AG04450 (cell line): ENCODE measurements at regions not wholly inside any gene's neighbourhood (a gene's known extent, or its start where the extent isn't known, plus 50 kb on each side); places are given as distances from the start of the nearest gene placed in this dataset.

Experiments used
- CTCF ChIA-PET: fragments of 300-600, 350-600 bp; formaldehyde crosslinking; extraction: SDS; loops from one replicate; lab custom pipeline; 2022; ENCODE audit warnings: antibody characterized with exemption, inconsistent platforms; lab: Charles Lee
- POLR2A ChIA-PET: fragments of 350-600 bp; formaldehyde crosslinking; extraction: SDS; loops from one replicate; lab custom pipeline; 2021; ENCODE audit warnings: antibody characterized with exemption, inconsistent platforms; lab: Yijun Ruan, JAX
- DNase-seq: peaks from one replicate; pipeline ENCODE4 v3.0.0-alpha.2; 2011; ENCODE audit warnings: low read depth, low spot score
- H3K27ac ChIP-seq: one replicate; pipeline ENCODE4 v1.5.1; 2012; ENCODE audit warnings: low read depth, low read length, control low read depth
- H3K27me3 ChIP-seq: one replicate; pipeline ENCODE4 v1.6.0; 2012; ENCODE audit warnings: low read length; ENCODE audit not compliant: control insufficient read depth, insufficient read depth
- H3K4me3 ChIP-seq: 2 replicates; pipeline ENCODE4 v1.5.1; 2011; ENCODE audit warnings: mild to moderate bottlenecking, low read depth, low read length, control low read depth
- H3K9me3 ChIP-seq: 2 replicates; pipeline ENCODE4 v1.5.1; 2012; ENCODE audit warnings: low read length; ENCODE audit not compliant: control insufficient read depth, insufficient read depth
- TF ChIP-seq, protein P1 (sequence below): IDR thresholded peaks from 2 replicates; pipeline ENCODE4 v1.5.1; 2011; ENCODE audit warnings: low read depth, low read length, control low read depth, inconsistent platforms

DNA sequence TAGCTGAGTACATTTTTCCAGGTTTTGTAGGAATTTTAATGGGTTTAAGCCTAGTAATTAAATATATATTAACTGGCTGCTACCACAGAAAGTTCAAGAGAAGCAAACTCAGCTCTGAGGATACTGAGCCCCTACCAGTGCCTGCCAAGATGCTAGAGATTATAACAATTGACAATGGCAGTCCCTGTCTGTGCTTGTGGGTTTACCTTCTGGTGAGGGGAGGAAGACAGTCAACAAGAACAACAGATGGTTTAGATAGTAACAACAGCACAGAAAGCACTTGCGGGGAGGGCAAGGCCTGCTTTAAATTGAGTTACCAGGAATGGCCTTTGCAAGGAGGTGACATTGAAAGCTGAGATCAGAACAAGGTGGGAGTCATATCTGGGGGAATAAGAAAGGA lies 56.6 kb upstream of the ARHGEF3 start:
- DNase-seq = no peak
- ChIA-PET POLR2A (no interaction called here), CTCF (interaction anchor here (0.6 kb wide), 1 partner anchor 131 kb away, joined by 3 read pairs; no protein-coding TSS in a partner anchor)
- TF ChIP-seq, protein P1, sequence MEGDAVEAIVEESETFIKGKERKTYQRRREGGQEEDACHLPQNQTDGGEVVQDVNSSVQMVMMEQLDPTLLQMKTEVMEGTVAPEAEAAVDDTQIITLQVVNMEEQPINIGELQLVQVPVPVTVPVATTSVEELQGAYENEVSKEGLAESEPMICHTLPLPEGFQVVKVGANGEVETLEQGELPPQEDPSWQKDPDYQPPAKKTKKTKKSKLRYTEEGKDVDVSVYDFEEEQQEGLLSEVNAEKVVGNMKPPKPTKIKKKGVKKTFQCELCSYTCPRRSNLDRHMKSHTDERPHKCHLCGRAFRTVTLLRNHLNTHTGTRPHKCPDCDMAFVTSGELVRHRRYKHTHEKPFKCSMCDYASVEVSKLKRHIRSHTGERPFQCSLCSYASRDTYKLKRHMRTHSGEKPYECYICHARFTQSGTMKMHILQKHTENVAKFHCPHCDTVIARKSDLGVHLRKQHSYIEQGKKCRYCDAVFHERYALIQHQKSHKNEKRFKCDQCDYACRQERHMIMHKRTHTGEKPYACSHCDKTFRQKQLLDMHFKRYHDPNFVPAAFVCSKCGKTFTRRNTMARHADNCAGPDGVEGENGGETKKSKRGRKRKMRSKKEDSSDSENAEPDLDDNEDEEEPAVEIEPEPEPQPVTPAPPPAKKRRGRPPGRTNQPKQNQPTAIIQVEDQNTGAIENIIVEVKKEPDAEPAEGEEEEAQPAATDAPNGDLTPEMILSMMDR = no peak
- Histone ChIP-seq H3K4me3 (no peak overlapping the region), H3K9me3 (no peaks in the 10 kb centered on the region), H3K27me3 (no peaks in the 10 kb centered on the region), H3K27ac (no peak overlapping the region)

DNA sequence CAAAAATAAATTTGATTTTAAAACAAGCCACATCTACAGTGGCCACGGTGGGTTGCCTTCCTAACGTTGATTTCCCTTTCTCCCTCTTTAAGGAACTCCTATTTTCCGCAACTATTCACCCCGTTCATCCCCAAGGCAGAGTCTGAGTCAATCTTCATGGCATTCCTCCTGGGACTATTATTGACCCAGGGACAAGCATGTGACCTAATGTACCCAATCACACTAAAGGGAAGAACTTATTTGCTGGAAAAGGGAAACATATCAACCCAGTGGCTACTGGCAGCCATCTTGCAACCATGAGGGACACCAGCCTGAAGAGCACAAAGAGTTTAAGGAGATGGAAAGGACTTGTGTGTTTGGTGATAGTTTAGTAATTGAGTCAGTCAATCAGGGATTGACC lies 55.4 kb upstream of the ARHGEF3 start:
- DNase-seq = no peak
- Histone ChIP-seq H3K27ac (no peak overlapping the region), H3K4me3 (no peak overlapping the region), H3K27me3 (no peaks in the 10 kb centered on the region), H3K9me3 (no peaks in the 10 kb centered on the region)
- TF ChIP-seq, protein P1 = no peak
- CTCF ChIA-PET = no interaction called here
- POLR2A ChIA-PET = no interaction called here

DNA sequence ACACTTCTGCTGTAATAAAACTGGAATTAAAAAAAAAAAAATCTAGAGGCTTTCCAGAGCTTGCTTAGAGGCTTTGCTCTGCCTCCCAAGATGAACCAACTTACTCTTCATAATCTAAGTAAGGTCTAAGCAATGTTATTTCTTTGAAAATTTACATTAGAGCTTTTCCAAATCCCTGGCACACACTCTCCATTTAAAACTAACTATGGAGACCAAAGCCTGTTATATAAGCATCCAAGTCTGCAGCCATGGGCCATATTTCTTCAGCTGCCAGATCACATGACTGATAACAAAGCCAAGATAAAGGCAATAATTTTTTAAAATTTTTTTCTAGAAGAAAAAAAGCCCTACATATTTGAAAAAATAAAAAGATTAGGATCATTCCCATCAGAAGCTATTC lies 55.0 kb upstream of the ARHGEF3 start:
- no peaks in the 10 kb centered on the region for H3K9me3 ChIP-seq
- no peak for DNase-seq
- H3K27me3 ChIP-seq = no peaks in the 10 kb centered on the region
- no peak overlapping the region for H3K4me3 ChIP-seq
- TF ChIP-seq, protein P1 = no peak
- ChIA-PET CTCF (no interaction called here), POLR2A (no interaction called here)
- H3K27ac ChIP-seq = no peak overlapping the region

DNA sequence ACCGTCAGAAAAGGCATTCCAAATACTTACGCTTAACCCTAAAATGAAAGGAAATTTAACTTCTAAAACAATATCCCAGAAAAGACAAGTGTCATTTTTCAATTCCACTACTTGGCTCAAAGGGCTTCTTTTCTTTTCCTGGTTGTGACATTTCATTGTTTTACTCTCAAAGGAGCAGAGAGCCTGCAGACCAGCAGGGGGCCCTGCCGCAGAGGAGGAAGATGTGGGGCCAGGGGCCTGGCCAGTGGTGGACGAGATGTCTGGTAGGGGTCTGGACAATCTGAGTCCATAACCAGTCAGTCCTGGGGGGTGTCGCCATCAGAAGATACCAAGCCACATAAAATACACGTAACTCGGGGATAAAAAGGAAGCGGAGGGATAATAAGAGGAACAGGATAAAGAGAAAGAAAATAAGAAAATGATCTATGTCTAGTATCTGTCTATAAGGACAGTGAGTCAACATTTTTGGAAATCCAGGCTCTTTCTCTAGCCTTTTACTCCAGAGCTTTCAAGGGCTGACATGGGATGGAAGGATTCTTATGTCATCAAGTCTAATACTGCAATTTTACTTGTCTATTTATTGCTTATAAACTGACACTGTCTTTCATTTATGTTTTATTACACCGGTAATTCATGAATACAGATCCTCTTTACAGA lies 54.2 kb upstream of the ARHGEF3 start:
- CTCF ChIA-PET = no interaction called here
- Histone ChIP-seq H3K27ac (no peak overlapping the region), H3K4me3 (no peak overlapping the region), H3K27me3 (no peaks in the 10 kb centered on the region), H3K9me3 (no peaks in the 10 kb centered on the region)
- no peak for DNase-seq
- TF ChIP-seq, protein P1 = peak; percentile 52
- POLR2A ChIA-PET = no interaction called here

DNA sequence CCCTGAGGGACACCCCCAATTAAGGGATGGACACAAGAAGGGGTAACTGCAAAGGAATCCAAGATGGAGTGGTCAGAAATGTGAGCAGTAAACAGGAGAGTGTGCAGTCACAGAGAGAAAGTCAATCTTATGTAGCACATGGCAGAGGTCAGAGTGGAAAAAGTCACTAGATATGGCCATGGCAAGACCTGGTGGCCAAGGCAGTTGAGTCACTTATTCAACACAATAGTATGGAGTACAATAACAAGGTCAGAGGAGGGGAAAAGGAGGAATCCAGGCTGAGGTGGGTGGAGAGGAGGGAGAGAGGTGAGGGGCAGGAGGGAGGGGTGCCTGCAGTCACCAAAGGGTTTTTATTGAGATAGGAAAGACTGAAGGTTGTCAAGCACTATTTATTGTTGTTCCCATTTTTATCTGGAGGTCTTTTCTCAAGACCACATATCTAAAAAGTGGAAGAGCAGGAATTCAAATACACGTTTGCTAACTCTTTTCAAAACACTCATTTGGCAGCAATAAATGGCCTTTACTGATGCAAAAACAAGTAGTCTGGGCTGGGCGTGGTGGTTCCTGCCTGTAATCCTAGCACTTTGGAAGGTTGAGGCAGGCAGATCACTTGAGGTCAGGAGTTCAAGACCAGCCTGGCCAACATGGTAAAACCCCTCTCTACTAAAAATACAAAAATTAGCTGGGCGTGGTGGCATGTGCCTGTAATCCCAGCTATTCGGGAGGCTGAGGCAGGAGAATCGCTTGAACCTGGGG lies 53.3 kb upstream of the ARHGEF3 start:
- ChIA-PET CTCF (interaction anchor here (1.7 kb wide), 1 partner anchor 134 kb away, joined by 5 read pairs; no protein-coding TSS in a partner anchor), POLR2A (no interaction called here)
- no peak for DNase-seq
- TF ChIP-seq, protein P1 = no peak
- H3K27me3 ChIP-seq = no peaks in the 10 kb centered on the region
- H3K9me3 ChIP-seq = no peaks in the 10 kb centered on the region
- no peak overlapping the region for H3K4me3 ChIP-seq
- no peak overlapping the region for H3K27ac ChIP-seq
